ENCODE measurements at regions not wholly inside any gene's neighbourhood (a gene's known extent, or its start where the extent isn't known, plus 50 kb on each side); places are given as distances from the start of the nearest gene placed in this dataset.

DNA sequence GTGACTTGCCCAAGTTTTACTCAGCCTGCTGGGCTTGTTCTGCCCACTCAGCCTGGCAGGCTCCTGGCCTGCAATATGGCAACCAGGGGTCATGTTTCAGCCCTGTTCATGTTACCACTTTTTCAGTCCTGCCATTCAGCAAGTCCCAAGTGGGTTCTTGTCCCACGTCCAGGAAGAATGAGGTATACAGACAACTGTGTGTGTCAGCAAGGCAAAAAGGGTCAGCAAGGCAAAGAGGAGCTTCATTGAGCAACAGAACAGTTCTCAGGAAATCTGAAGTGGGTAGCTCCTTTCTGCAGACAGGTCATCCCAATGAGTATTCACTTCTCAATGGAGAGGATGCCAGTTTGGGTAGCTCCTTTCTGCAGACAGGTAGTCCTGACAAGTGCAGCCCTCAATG, 1233.3 kb upstream of the B3GALT2 start:
- no peak for TF ChIP-seq POLR2A (IDR thresholded peaks at IDR 0.05)
- TF ChIP-seq, protein P1, sequence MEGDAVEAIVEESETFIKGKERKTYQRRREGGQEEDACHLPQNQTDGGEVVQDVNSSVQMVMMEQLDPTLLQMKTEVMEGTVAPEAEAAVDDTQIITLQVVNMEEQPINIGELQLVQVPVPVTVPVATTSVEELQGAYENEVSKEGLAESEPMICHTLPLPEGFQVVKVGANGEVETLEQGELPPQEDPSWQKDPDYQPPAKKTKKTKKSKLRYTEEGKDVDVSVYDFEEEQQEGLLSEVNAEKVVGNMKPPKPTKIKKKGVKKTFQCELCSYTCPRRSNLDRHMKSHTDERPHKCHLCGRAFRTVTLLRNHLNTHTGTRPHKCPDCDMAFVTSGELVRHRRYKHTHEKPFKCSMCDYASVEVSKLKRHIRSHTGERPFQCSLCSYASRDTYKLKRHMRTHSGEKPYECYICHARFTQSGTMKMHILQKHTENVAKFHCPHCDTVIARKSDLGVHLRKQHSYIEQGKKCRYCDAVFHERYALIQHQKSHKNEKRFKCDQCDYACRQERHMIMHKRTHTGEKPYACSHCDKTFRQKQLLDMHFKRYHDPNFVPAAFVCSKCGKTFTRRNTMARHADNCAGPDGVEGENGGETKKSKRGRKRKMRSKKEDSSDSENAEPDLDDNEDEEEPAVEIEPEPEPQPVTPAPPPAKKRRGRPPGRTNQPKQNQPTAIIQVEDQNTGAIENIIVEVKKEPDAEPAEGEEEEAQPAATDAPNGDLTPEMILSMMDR (IDR thresholded peaks at IDR 0.05): no peak
